ENCODE measurements at regions not wholly inside any gene's neighbourhood (a gene's known extent, or its start where the extent isn't known, plus 50 kb on each side); places are given as distances from the start of the nearest gene placed in this dataset.

GRCh38 chrX:114390251-114390796, 193.6 kb upstream of the HTR2C start:
- H3K36me3 ChIP-seq (replicated peaks in 1 of 2), result no peaks in the 10 kb centered on the region
- H3K27ac ChIP-seq, result no peak overlapping the region
- H3K27me3 ChIP-seq, result no peaks in the 10 kb centered on the region
- intact Hi-C loops (cut with DNase I), result no loop called here
- no peak for DNase-seq
- no peak for TF ChIP-seq CTCF (IDR thresholded peaks at IDR 0.05)
- 87 to 90% (median 90%) methylated on average over 23 to 31 of the region's 31 CpGs for WGBS, 4 donors
- H3K9me3 ChIP-seq (replicated peaks in 1 of 3), result no peaks in the 10 kb centered on the region
- H3K4me3 ChIP-seq, result no peak overlapping the region
- no peaks in the 10 kb centered on the region for H3K4me1 ChIP-seq (replicated peaks in 1 of 2)

Small RNA genes lying in the stretch of these regions (small RNA-seq; reads per million reads assigned to genes)
- gene AL953862.1, result 0 reads per million in 2 donors

Data from adrenal gland (tissue), 9 donors.